Epidermal melanocyte (primary cell): ENCODE measurements at regions not wholly inside any gene's neighbourhood (a gene's known extent, or its start where the extent isn't known, plus 50 kb on each side); places are given as distances from the start of the nearest gene placed in this dataset.

Source experiments
- DNase-seq: peaks from one replicate; pipeline ENCODE4 v3.0.0; 2011; ENCODE audit warnings: low spot score; ENCODE audit not compliant: insufficient read length

- no peak for DNase-seq
Observed at GRCh38 chr11:10387206-10388083, 67.6 kb upstream of the AMPD3 start.

DNA sequence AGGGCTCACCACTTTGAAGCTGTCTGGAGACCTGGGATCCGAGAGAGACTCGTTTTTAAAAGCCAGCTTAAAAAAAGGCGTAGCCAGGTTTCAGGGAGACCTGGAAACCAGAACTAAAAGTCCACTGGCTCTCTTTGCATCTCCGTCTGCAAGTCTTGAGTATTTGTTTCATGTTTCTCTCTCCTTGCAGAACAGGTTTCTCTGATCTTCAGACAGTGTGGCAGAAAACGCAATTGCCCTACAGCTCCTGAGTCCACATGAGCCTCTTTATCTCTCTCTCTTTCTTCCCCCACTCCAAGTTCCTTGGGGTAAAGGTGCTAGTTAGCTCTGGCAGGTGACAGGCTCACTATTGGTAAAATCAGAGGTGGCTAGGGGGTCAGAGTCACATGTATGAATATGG, 67.0 kb upstream of the AMPD3 start:
- no peak for DNase-seq

DNA sequence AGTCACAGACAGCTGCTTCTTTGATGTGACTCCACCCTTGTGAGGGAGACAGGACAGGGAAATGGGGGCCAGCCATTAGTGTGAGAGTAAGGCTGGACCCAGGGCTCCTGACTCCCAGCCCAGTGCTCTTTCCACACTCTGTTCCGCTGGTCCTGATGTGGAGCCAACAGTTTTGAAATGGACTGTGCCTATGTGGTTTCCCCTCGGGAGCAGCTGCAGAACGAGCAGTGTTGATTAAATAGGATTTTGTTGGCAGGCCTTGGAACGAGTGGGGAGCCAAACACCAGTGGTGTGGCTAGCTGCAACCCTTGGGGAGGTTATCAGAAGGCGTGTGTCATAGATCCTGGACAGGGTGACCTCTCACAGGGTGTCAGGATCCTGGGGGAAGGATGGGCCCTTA, 66.5 kb upstream of the AMPD3 start:
- no peak for DNase-seq

- DNase-seq: no peak
Observed at GRCh38 chr11:10390375-10390774, 64.7 kb upstream of the AMPD3 start.

DNA sequence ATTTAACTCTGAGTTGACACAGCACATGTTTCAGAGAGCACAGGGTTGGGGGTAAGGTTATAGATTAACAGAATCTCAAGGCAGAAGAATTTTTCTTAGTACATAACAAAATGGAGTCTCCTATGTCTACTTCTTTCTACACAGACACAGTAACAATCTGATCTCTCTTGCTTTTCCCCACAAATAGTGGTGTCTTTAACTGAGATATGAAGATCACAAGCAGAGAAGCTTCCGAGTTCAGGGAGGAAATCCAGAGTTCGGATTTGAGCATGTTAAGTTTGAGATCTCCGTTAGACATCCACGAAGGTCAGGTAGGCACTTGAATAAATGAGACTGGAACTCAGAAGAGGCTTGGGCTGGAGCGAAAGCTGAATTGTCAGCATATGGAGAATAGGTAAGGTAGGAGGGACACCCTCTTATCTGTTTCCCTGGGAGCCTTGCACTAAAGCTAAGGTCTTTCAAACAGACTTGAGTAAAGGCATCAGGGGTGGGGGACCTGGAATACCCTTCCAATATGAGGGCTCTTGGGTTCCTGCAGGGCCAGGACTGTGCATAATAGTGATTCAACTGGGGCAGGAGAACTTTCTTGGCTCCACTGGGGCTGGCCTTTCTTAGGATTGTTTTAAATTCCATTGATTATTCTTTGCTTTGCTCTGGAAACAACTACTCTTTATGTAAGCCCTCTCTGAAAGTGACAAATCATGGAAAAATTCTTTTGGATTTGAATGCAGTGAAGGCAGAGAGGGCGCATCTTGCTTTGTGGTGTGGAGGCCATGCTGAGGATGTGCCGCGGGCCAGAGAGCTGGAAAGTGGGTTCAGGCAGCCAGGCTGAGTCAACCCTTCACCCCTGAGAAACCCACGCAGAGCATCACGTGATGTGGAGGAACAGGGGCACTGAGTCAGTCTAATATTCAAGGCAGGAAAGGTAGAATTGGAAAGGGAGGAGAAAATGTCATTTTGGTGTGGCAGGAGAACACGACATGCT, 62.7 kb upstream of the AMPD3 start:
- no peak for DNase-seq

GRCh38 chr11:10394229-10395101, 60.6 kb upstream of the AMPD3 start:
- DNase-seq: no peak

- no peak for DNase-seq
Observed at GRCh38 chr11:10395166-10395897, 59.7 kb upstream of the AMPD3 start.

DNA sequence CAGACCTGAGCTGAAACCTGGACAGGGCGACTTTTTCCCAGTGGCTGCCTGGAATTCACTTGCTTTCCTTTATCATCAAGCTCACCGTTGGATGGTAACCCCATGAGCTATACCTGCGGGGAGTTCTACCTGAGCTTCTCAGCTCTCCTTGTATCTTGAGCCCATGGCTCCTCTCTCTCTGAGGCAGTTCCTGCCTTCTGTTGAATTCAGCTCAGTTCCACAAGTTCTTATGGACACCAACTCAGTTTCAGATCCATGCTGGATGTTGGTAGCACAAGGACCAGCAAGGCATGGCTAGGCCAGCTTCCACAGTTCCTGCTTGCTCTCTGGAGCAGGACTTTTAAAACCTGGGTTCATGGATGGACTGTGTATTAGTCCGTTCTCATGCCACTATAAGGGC, 58.3 kb upstream of the AMPD3 start:
- no peak for DNase-seq

- DNase-seq: no peak
Observed at GRCh38 chr11:10397226-10397987, 57.7 kb upstream of the AMPD3 start.

GRCh38 chr11:10398525-10398924, 56.5 kb upstream of the AMPD3 start:
- no peak for DNase-seq

DNA sequence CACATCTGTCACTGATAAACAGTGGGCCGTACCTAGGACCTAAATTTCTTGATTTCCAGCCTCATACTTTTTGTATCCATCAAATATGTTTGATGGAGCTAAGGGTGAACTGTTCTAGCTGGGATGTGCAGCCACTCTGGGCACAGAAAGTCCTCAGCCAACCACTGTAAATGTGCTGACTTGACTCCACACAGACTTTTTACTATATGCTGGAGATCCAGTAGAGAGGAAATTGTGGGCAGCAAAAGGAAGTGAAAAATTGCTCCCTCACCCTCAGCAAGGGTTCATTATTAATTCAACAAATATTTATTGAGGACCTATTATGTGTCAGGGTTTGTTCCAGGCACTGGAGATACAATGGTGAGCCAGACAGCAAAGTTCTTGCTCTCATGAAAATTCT, 54.2 kb upstream of the AMPD3 start:
- no peak for DNase-seq

- no peak for DNase-seq
Observed at GRCh38 chr11:10401256-10401655, 53.8 kb upstream of the AMPD3 start.

DNA sequence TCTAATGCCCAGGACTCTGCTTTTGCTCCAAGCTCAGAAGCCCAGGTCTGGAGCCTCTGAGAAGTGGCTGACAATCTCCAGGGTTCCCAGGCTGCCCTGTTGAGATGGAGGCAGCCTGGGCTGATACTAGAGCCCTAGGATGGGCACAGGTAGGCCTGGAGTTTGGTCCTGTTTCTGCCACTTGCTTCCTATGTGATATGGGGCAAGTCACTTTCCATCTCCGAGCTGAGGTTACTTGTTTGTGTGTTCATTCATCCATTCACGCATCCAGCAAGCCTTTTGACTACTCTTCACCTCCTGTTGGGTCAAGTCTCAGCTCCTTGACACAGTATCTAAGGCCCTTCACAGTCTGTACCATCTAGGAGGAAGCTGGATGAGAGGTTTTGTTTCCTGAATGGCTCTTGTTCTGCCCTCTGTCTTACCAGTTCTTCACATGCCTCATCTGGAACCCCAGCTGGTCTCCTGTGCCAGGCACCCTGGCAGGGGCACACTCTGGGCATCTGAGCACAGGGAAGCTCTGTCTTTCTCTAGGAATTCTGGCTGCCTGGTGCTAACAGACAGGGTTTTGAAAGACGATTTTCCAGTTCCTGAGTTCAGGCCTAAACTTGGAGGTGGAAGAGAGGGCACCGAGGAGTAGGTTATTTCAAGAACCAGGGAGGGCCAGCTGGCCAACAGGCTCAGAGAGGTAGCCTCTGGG, 53.2 kb upstream of the AMPD3 start:
- no peak for DNase-seq
